Large intestine (tissue), 3 donors: ENCODE measurements at regions not wholly inside any gene's neighbourhood (a gene's known extent, or its start where the extent isn't known, plus 50 kb on each side); places are given as distances from the start of the nearest gene placed in this dataset.

Experiments used
- DNase-seq, 2 donors: peaks; one replicate each; pipeline versions ENCODE4 v3.0.0 to v3.0.0-alpha.2; 2013
- H3K27ac ChIP-seq: one replicate; pipeline ENCODE4 v1.5.1; 2013; ENCODE audit warnings: low read length
- H3K27me3 ChIP-seq: 2 replicates; pipeline ENCODE4 v1.6.1; 2013; ENCODE audit warnings: low read length; ENCODE audit not compliant: control insufficient read depth, insufficient read depth
- H3K36me3 ChIP-seq: 2 replicates; pipeline ENCODE4 v1.6.1; 2013; ENCODE audit warnings: low read length; ENCODE audit not compliant: control insufficient read depth, insufficient read depth
- H3K4me1 ChIP-seq: one replicate; pipeline ENCODE4 v1.6.1; 2013; ENCODE audit warnings: low read length; ENCODE audit not compliant: control insufficient read depth, insufficient read depth
- H3K4me3 ChIP-seq: one replicate; pipeline ENCODE4 v1.5.1; 2013; ENCODE audit warnings: low read length
- H3K9me3 ChIP-seq: one replicate; pipeline ENCODE4 v1.6.1; 2013; ENCODE audit warnings: mild to moderate bottlenecking, low read depth, low read length, moderate library complexity; ENCODE audit not compliant: control insufficient read depth
- WGBS: methylation state at CpG from one replicate; pipeline ENCODE4 v1.1.5; 2013; ENCODE audit warnings: low lambda C conversion rate; ENCODE audit not compliant: insufficient coverage; 5-methylcytosine and 5-hydroxymethylcytosine counted together

- Histone ChIP-seq H3K27me3 (no peaks in the 10 kb centered on the region), H3K27ac (no peak overlapping the region), H3K4me3 (no peak overlapping the region), H3K36me3 (no peaks in the 10 kb centered on the region), H3K9me3 (no peaks in the 10 kb centered on the region), H3K4me1 (no peaks in the 10 kb centered on the region)
- no peak for DNase-seq
- WGBS, result no CpG with 5 or more reads among the region's 2 CpGs
These were observed 207.5 kb upstream of the PWP1 start for GRCh38 chr12:107477947-107478610.

DNA sequence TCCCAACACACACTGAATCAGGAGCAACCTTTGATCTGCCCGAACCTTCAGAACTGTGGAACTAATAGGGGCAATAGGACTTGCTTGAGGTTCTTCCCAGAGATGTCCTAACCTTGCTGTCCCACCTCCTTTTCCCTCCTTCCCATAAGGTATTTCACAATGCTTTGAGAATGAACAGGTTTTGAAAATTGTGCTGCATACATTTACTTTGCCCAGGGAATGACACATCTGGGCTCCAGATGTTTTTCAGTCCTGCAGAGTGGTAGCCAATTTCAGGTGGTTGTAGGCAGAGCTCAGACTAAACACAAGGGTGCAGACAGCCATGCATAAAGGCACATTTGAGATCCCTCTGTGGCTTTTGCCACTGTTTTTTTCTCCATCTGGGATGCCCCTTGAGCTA, 206.7 kb upstream of the PWP1 start:
- peaks cover 2% of the 10 kb centered on the region for H3K4me1 ChIP-seq

GRCh38 chr12:107480836-107481608, 204.6 kb upstream of the PWP1 start:
- no peak for DNase-seq
- no CpG with 5 or more reads among the region's 4 CpGs for WGBS
- Histone ChIP-seq H3K27ac (no peak overlapping the region), H3K27me3 (no peaks in the 10 kb centered on the region), H3K9me3 (no peaks in the 10 kb centered on the region), H3K4me1 (peaks cover 5% of the 10 kb centered on the region), H3K36me3 (no peaks in the 10 kb centered on the region), H3K4me3 (no peak overlapping the region)

More for the DNA sequence above, 206.7 kb upstream of the PWP1 start:
- no peak for DNase-seq
- H3K36me3 ChIP-seq, result no peaks in the 10 kb centered on the region
- H3K4me3 ChIP-seq, result no peak overlapping the region
- H3K27ac ChIP-seq, result no peak overlapping the region
- no CpG with 5 or more reads among the region's 1 CpG for WGBS
- no peaks in the 10 kb centered on the region for H3K27me3 ChIP-seq
- no peaks in the 10 kb centered on the region for H3K9me3 ChIP-seq

- H3K27me3 ChIP-seq, result no peaks in the 10 kb centered on the region
- peaks cover 5% of the 10 kb centered on the region for H3K4me1 ChIP-seq
- no peaks in the 10 kb centered on the region for H3K9me3 ChIP-seq
- no peak overlapping the region for H3K27ac ChIP-seq
- DNase-seq, result peak; percentile 28 to 78
- no peaks in the 10 kb centered on the region for H3K36me3 ChIP-seq
- WGBS, result 20% methylated on average over 1 of the region's 3 CpGs
- H3K4me3 ChIP-seq, result no peak overlapping the region
These were observed 201.4 kb upstream of the PWP1 start for GRCh38 chr12:107484230-107484629.

DNA sequence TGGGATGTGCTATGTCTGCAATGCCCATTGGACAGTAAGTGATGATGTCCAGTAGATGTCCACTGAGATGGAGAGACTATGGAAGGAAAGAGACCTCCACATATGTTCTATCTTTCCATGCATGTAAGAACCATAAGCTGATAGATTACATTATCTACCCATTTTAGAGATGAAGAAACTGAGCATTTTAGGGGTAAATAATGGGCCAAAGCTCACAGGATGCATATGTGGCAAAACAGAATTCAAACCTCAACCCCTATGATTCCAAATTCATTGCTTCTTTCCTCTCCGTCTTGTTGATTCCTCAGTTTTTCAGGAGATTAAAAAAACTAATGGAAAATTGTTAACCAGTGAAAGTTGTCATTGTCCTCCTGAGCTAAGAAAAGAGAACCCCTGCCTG, 200.7 kb upstream of the PWP1 start:
- Histone ChIP-seq H3K27ac (no peak overlapping the region), H3K36me3 (no peaks in the 10 kb centered on the region), H3K4me1 (peaks cover 5% of the 10 kb centered on the region), H3K4me3 (no peak overlapping the region), H3K27me3 (no peaks in the 10 kb centered on the region), H3K9me3 (no peaks in the 10 kb centered on the region)
- no peak for DNase-seq
- no CpG with 5 or more reads among the region's 1 CpG for WGBS

DNA sequence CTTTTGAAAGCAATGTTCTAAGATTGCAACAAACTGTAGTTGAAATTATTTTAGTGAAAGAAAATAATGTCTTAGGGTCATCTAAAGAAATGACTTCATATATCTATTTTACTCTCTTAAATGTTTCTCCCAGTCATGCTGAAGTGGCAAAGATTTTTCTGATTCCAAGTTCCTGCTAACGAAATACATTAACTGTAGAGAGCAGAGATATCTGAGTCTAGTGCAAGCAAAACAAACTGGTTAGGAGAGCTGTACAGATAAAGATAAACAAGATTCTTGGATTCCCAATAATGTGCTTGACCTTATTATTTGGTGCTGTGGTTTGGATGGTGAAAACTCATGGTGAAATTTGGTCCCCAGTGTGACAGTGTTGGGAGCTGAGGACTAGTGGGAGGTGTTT, 199.9 kb upstream of the PWP1 start:
- Histone ChIP-seq H3K9me3 (no peaks in the 10 kb centered on the region), H3K27me3 (no peaks in the 10 kb centered on the region), H3K27ac (no peak overlapping the region), H3K4me1 (peaks cover 5% of the 10 kb centered on the region), H3K36me3 (no peaks in the 10 kb centered on the region), H3K4me3 (no peak overlapping the region)
- no peak for DNase-seq
- no CpG with 5 or more reads among the region's 1 CpG for WGBS

DNA sequence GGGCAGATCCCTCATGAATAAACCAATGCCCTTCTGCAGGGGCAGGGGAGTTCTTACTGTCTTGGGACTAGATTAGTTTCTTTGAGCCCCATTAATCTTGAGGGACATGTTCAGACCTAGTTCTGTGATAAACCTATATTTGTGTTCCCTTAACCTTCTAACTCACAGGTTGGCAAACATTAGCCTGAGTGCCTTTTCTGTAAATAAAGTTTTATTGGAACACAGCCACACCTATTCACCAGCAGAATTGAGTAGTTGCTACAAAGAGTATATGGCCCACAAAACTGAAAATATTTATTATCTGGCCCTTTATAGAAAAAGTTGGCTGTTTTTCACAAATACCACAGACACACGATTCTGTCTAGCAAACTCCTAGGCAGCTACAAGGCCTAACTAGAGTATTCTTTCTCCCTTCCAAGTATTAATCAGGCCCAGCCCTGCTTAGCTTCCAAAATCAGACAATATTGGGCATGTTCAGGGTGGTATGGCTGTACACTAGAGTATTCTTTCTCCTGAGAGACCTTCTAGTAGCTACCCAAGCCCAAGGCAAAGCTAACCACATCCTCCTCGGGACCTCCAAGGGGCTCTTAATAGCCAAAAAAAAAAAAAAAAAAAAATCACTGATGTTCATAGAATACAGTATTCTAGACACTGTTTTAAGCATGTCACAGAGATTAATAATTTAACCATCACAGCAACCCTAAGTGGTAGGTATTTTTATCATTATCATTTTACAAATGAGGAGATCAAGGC, 199.3 kb upstream of the PWP1 start:
- no peak overlapping the region for H3K4me3 ChIP-seq
- WGBS, result no CpG with 5 or more reads among the region's 2 CpGs
- no peaks in the 10 kb centered on the region for H3K27me3 ChIP-seq
- H3K4me1 ChIP-seq, result peaks cover 5% of the 10 kb centered on the region
- no peak overlapping the region for H3K27ac ChIP-seq
- DNase-seq, result no peak
- no peaks in the 10 kb centered on the region for H3K9me3 ChIP-seq
- no peaks in the 10 kb centered on the region for H3K36me3 ChIP-seq

DNA sequence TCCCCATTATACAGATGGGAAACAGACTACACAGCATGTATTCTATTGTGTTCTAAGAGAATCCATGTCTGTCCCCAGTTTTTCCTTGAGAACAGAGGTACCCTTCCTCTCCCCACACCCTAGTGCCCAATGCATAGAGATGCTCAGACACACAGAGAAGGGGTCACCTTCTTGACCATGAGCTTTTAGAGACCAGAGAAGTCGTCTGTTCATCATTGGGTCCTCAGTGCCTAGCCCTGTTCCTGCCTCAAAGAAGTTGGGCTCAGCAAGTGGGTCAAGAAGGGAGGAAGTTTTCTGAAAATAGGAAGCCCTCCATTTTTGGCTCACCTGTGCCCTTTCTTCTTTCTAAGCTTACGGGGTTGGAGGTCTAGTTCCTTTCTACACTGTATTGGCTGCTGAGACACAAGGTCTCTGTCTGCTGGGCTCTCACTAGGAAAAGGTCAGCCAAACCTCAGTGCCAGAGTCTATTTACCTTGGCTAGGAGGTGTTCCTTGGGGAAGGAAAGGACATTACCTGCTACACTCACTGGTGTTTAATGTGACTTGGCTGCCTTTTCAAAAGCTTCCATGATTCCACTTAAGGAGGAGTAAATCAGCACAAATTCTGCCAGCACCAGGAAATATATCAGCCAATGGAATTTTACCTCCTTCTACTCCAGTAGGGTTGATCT, 198.5 kb upstream of the PWP1 start:
- no peak for DNase-seq
- Histone ChIP-seq H3K36me3 (no peaks in the 10 kb centered on the region), H3K4me1 (peaks cover 5% of the 10 kb centered on the region), H3K27ac (no peak overlapping the region), H3K9me3 (no peaks in the 10 kb centered on the region), H3K4me3 (no peak overlapping the region), H3K27me3 (no peaks in the 10 kb centered on the region)
- WGBS, result no CpG with 5 or more reads among the region's 2 CpGs

DNA sequence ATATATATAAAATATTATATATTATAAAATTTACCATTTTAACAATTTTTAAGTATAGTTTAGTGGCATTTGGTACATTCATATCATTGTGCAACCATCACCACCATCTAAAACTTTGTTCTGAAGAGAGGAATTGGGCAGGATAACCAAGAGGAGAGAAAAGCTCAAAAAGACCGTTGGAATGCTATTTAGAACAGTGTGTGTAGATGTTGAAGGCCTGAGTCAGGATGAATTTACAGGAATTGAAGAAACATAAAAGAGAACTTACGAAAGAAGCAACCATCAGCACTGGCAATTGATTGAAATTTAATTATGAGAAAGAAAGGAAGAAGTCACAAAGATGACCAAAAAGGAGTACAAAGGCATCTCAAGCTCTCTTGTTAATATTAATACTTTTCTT, 196.9 kb upstream of the PWP1 start:
- Histone ChIP-seq H3K27ac (no peak overlapping the region), H3K27me3 (no peaks in the 10 kb centered on the region), H3K4me1 (peaks cover 19% of the 10 kb centered on the region), H3K9me3 (no peaks in the 10 kb centered on the region), H3K4me3 (no peak overlapping the region), H3K36me3 (no peaks in the 10 kb centered on the region)
- no peak for DNase-seq
- 100% methylated on average over 2 of the region's 2 CpGs for WGBS

GRCh38 chr12:107490010-107490409, 195.6 kb upstream of the PWP1 start:
- H3K27me3 ChIP-seq, result no peaks in the 10 kb centered on the region
- H3K9me3 ChIP-seq, result no peaks in the 10 kb centered on the region
- no CpG with 5 or more reads among the region's 3 CpGs for WGBS
- no peaks in the 10 kb centered on the region for H3K36me3 ChIP-seq
- H3K4me3 ChIP-seq, result no peak overlapping the region
- peaks cover 25% of the 10 kb centered on the region for H3K4me1 ChIP-seq
- DNase-seq, result no peak
- H3K27ac ChIP-seq, result no peak overlapping the region
